Body of pancreas (tissue), 4 donors: ENCODE measurements at regions not wholly inside any gene's neighbourhood (a gene's known extent, or its start where the extent isn't known, plus 50 kb on each side); places are given as distances from the start of the nearest gene placed in this dataset.

Experiments
- ATAC-seq: fragments of 150-250 bp; one replicate; pipeline ENCODE4 v1.9.1; 2016
- DNase-seq, 4 donors: peaks; one replicate each; pipeline ENCODE4 v3.0.0-alpha.2; 2019
- H3K27ac ChIP-seq, 4 donors: fragments of 200-600 bp; sonication (generic); 1 replicate in 3 of 4; 2 replicates in 1 of 4; pipeline versions ENCODE4 v1.5.1 to v1.6.1; 2016 to 2019; ENCODE audit warnings: mild to moderate bottlenecking in 1 of 4, mixed read lengths in 1 of 4, moderate library complexity in 1 of 4
- H3K27me3 ChIP-seq, 2 donors: fragments of 200-600 bp; sonication (generic); one replicate each; pipeline ENCODE4 v1.6.0; 2016; ENCODE audit warnings: mild to moderate bottlenecking in 1 of 2
- H3K36me3 ChIP-seq, 2 donors: fragments of 200-600 bp; sonication (generic); replicated peaks in 1 of 2; 2 replicates each; pipeline ENCODE4 v1.5.1; 2016; ENCODE audit warnings: low read depth in 2 of 2; ENCODE audit not compliant: insufficient read depth in 1 of 2
- H3K4me1 ChIP-seq: fragments of 200-600 bp; sonication (generic); one replicate; pipeline ENCODE4 v1.6.0; 2016
- H3K4me3 ChIP-seq, 2 donors: fragments of 200-600 bp; sonication (generic); 1 replicate in 1 of 2; 2 replicates in 1 of 2; pipeline ENCODE4 v1.5.1; 2016 to 2019
- H3K9me3 ChIP-seq, 3 donors: fragments of 200-600 bp; sonication (generic); 1 replicate in 2 of 3; 2 replicates in 1 of 3; pipeline ENCODE4 v1.5.1; 2016
- CTCF ChIP-seq, 7 experiments: fragments of 450-650 bp in 4 of 7; fragments of 200-600 bp in 3 of 7; sonication (generic) in 3 of 7; IDR thresholded peaks; one replicate each; pipeline ENCODE4 v1.5.1; 2016 to 2019; ENCODE audit warnings: antibody characterized with exemption in 7 of 7
- POLR2A ChIP-seq, 3 donors: fragments of 450-650 bp; IDR thresholded peaks; one replicate each; pipeline ENCODE4 v1.6.1; 2016; ENCODE audit warnings: antibody characterized with exemption in 3 of 3, mild to moderate bottlenecking in 2 of 3
- WGBS, 2 donors: methylation state at CpG; one replicate each; pipeline ENCODE4 v1.1.5; 2017; 5-methylcytosine and 5-hydroxymethylcytosine counted together
- intact Hi-C: fragments of 100-400 bp; cut with DNase I; formaldehyde crosslinking; loops from one replicate; pipeline ENCODE4 v1.15.1; 2023

- H3K36me3 ChIP-seq = no peaks in the 10 kb centered on the region
- H3K27me3 ChIP-seq = no peaks in the 10 kb centered on the region
- intact Hi-C loops = no loop called here
- 48 to 58% methylated on average over 7 of the region's 7 CpGs for WGBS, 2 donors
- no peaks in the 10 kb centered on the region for H3K4me1 ChIP-seq
- ATAC-seq (no peak), DNase-seq (no peak)
- H3K27ac ChIP-seq = no peak overlapping the region
- H3K4me3 ChIP-seq = no peak overlapping the region
- H3K9me3 ChIP-seq = no peaks in the 10 kb centered on the region
- TF ChIP-seq POLR2A (IDR thresholded peaks at IDR 0.05) (no peak), CTCF (IDR thresholded peaks at IDR 0.05) (no peak)
Measured at GRCh38 chr6:77292564-77293546, 170.4 kb downstream of the HTR1B start.

GRCh38 chr6:77290798-77291197 is 172.5 kb downstream of the HTR1B start:
- Histone ChIP-seq H3K4me1 (no peaks in the 10 kb centered on the region), H3K9me3 (no peaks in the 10 kb centered on the region), H3K36me3 (no peaks in the 10 kb centered on the region), H3K27me3 (no peaks in the 10 kb centered on the region), H3K4me3 (no peak overlapping the region), H3K27ac (no peak overlapping the region)
- no peak for DNase-seq
- WGBS, 2 donors = 81 to 93% methylated on average over 1 of the region's 1 CpG
- no peak for TF ChIP-seq CTCF (IDR thresholded peaks at IDR 0.05)
- TF ChIP-seq POLR2A (IDR thresholded peaks at IDR 0.05) = no peak
- intact Hi-C loops = no loop called here
- no peak for ATAC-seq

GRCh38 chr6:77286541-77286940 is 176.8 kb downstream of the HTR1B start:
- Histone ChIP-seq H3K27ac (no peak overlapping the region), H3K36me3 (no peaks in the 10 kb centered on the region), H3K9me3 (peaks cover 0 to 3% (median 0%) of the 10 kb centered on the region in 3 donors), H3K4me1 (no peaks in the 10 kb centered on the region), H3K27me3 (no peaks in the 10 kb centered on the region), H3K4me3 (no peak overlapping the region)
- ATAC-seq (no peak), DNase-seq (no peak)
- WGBS, 2 donors = 87 to 92% methylated on average over 3 of the region's 3 CpGs
- intact Hi-C loops = no loop called here
- TF ChIP-seq POLR2A (IDR thresholded peaks at IDR 0.05) (no peak), CTCF (IDR thresholded peaks at IDR 0.05) (no peak)

GRCh38 chr6:77273929-77274328 is 189.4 kb downstream of the HTR1B start:
- WGBS, 2 donors = 84% methylated on average over 2 of the region's 2 CpGs
- intact Hi-C loops = no loop called here
- no peaks in the 10 kb centered on the region for H3K36me3 ChIP-seq

More at GRCh38 chr6:77273929-77274328, 189.4 kb downstream of the HTR1B start:
- Histone ChIP-seq H3K4me1 (no peaks in the 10 kb centered on the region), H3K27me3 (no peaks in the 10 kb centered on the region), H3K4me3 (no peak overlapping the region), H3K9me3 (peaks cover 0 to 13% (median 0%) of the 10 kb centered on the region in 3 donors), H3K27ac (no peak overlapping the region)
- DNase-seq (no peak), ATAC-seq (no peak)
- TF ChIP-seq POLR2A (IDR thresholded peaks at IDR 0.05) (no peak), CTCF (IDR thresholded peaks at IDR 0.05) (no peak)
